ENCODE measurements at regions not wholly inside any gene's neighbourhood (a gene's known extent, or its start where the extent isn't known, plus 50 kb on each side); places are given as distances from the start of the nearest gene placed in this dataset.

GRCh38 chr2:183952741-183953140, 645.6 kb upstream of the ZNF804A start:
- ATAC-seq = no peak
- H3K4me1 Mint-ChIP-seq = no peaks in the 10 kb centered on the region
- H3K27ac Mint-ChIP-seq = no peak overlapping the region

More at GRCh38 chr2:183952741-183953140, 645.6 kb upstream of the ZNF804A start:
- no peak overlapping the region for H2AFZ ChIP-seq
- no peak overlapping the region for H3K27ac ChIP-seq (ENCODE audit: low read depth)
- no peaks in the 10 kb centered on the region for H3K36me3 ChIP-seq (ENCODE audit: insufficient read depth)
- H3K79me2 ChIP-seq (replicated peaks; ENCODE audit: insufficient read depth) = no peaks in the 10 kb centered on the region
- H3K4me1 ChIP-seq (ENCODE audit: insufficient read depth) = no peaks in the 10 kb centered on the region
- H3K4me3 ChIP-seq = no peak overlapping the region
- H3F3A ChIP-seq (replicated peaks; ENCODE audit: low read depth) = no peaks in the 10 kb centered on the region
- H3K9me3 Mint-ChIP-seq = no peaks in the 10 kb centered on the region
- no peak overlapping the region for H3K4me2 ChIP-seq
- H3K27me3 ChIP-seq (ENCODE audit: insufficient read depth) = no peaks in the 10 kb centered on the region
- H3K36me3 Mint-ChIP-seq (ENCODE audit: low read depth) = no peaks in the 10 kb centered on the region
- no peaks in the 10 kb centered on the region for H4K20me1 ChIP-seq (replicated peaks; ENCODE audit: insufficient read depth)
- H3K9me2 ChIP-seq (ENCODE audit: insufficient read depth) = no peaks in the 10 kb centered on the region
- no peak for TF ChIP-seq ZNF331 (CRISPR knock-in tag; IDR thresholded peaks at IDR 0.05; ENCODE audit: low read depth)
- TF ChIP-seq ZNF114 (CRISPR knock-in tag; IDR thresholded peaks at IDR 0.05) = no peak
- no peak for TF ChIP-seq STAT1 (IDR thresholded peaks at IDR 0.05; ENCODE audit: unreplicated experiment)
- no peak for TF ChIP-seq NANOG (IDR thresholded peaks at IDR 0.05; ENCODE audit: borderline replicate concordance)
- TF ChIP-seq JUNB (IDR thresholded peaks at IDR 0.05; ENCODE audit: unreplicated experiment) = no peak
- TF ChIP-seq REST (IDR thresholded peaks at IDR 0.05; ENCODE audit: unreplicated experiment) = no peak
- TF ChIP-seq ZNF462 (CRISPR knock-in tag; IDR thresholded peaks at IDR 0.05) = no peak
- TF ChIP-seq CREB1 (CRISPR knock-in tag; IDR thresholded peaks at IDR 0.05; ENCODE audit: low read depth) = no peak
- no peak for TF ChIP-seq EZH2phosphoT487 (IDR thresholded peaks at IDR 0.05; ENCODE audit: unreplicated experiment)
- no peak for TF ChIP-seq ETS1 (IDR thresholded peaks at IDR 0.05)
- no peak for TF ChIP-seq POLR2AphosphoS5 (IDR thresholded peaks at IDR 0.05; ENCODE audit: low read depth)
- no peak for TF ChIP-seq EZH2 (IDR thresholded peaks at IDR 0.05; ENCODE audit: low read depth, unreplicated experiment)
- no peak for TF ChIP-seq CTCF (conservative IDR thresholded peaks at IDR 0.05; ENCODE audit: low read depth in 2 of 2)
- no peak overlapping the region for H3K4me3 Mint-ChIP-seq
- no peaks in the 10 kb centered on the region for H3K27me3 Mint-ChIP-seq (ENCODE audit: insufficient read depth, low read depth, poor library complexity)
- no peak for DNase-seq (ENCODE audit: low spot score)

Measured in GM23338 (cell line).